Activated CD4-positive, alpha-beta T cell treated with anti-CD3 and anti-CD28 coated beads, Interleukin-2, amount 10 ng/mL, durations not matched to agents 24 days and 14 days (primary cell): ENCODE measurements at regions not wholly inside any gene's neighbourhood (a gene's known extent, or its start where the extent isn't known, plus 50 kb on each side); places are given as distances from the start of the nearest gene placed in this dataset.
A peak's percentile ranks its signal among the peaks of the same experiment; 100 is the strongest.
"Not testable (repeated sequence)": the region's sequence is repeated elsewhere in the genome, so short reads cannot be mapped to it uniquely, and the experiment has no call there.

Source experiments
- DNase-seq: peaks from one replicate; pipeline ENCODE4 v3.0.0; 2022
- H3K27ac Mint-ChIP-seq: one replicate; pipeline ENCODE4 v1.8.0; 2022; ENCODE audit warnings: mild to moderate bottlenecking, mixed read lengths
- H3K27me3 Mint-ChIP-seq: one replicate; pipeline ENCODE4 v1.8.0; 2022; ENCODE audit warnings: mixed read lengths
- H3K36me3 Mint-ChIP-seq: one replicate; pipeline ENCODE4 v1.8.0; 2022; ENCODE audit warnings: low read depth, mild to moderate bottlenecking, mixed read lengths
- H3K4me1 Mint-ChIP-seq: one replicate; pipeline ENCODE4 v1.8.0; 2021; ENCODE audit warnings: mixed read lengths
- H3K4me3 Mint-ChIP-seq: one replicate; pipeline ENCODE4 v1.8.0; 2022; ENCODE audit warnings: mild to moderate bottlenecking, moderate library complexity, mixed read lengths
- H3K9me3 Mint-ChIP-seq: one replicate; pipeline ENCODE4 v1.8.0; 2021; ENCODE audit warnings: mixed read lengths
- intact Hi-C: fragments of 100-400 bp; cut with micrococcal nuclease; formaldehyde crosslinking; loops from one replicate; pipeline ENCODE4 v1.15.1; 2023

GRCh38 chr5:71922584-71923106, 184.6 kb upstream of the MAP1B start:
- Mint-ChIP-seq H3K4me1 (no peaks in the 10 kb centered on the region), H3K27ac (no peak overlapping the region), H3K4me3 (no peak overlapping the region), H3K9me3 (no peaks in the 10 kb centered on the region), H3K36me3 (no peaks in the 10 kb centered on the region), H3K27me3 (peaks cover 6% of the 10 kb centered on the region)
- intact Hi-C loops: no loop called here
- peak; percentile 20 for DNase-seq

- Mint-ChIP-seq H3K36me3 (no peaks in the 10 kb centered on the region), H3K9me3 (no peaks in the 10 kb centered on the region), H3K27ac (no peak overlapping the region), H3K4me1 (no peaks in the 10 kb centered on the region), H3K27me3 (peaks cover 6% of the 10 kb centered on the region), H3K4me3 (no peak overlapping the region)
- DNase-seq: no peak
- intact Hi-C loops: no loop called here
Measured at GRCh38 chr5:71923755-71924154, 183.5 kb upstream of the MAP1B start.

- no peaks in the 10 kb centered on the region for H3K9me3 Mint-ChIP-seq
- H3K27me3 Mint-ChIP-seq: peaks cover 6% of the 10 kb centered on the region
- H3K4me1 Mint-ChIP-seq: no peaks in the 10 kb centered on the region
- intact Hi-C loops: no loop called here
- no peak for DNase-seq
- H3K36me3 Mint-ChIP-seq: no peaks in the 10 kb centered on the region
- no peak overlapping the region for H3K4me3 Mint-ChIP-seq
- no peak overlapping the region for H3K27ac Mint-ChIP-seq
Measured at GRCh38 chr5:71924325-71924724, 182.9 kb upstream of the MAP1B start.

DNA sequence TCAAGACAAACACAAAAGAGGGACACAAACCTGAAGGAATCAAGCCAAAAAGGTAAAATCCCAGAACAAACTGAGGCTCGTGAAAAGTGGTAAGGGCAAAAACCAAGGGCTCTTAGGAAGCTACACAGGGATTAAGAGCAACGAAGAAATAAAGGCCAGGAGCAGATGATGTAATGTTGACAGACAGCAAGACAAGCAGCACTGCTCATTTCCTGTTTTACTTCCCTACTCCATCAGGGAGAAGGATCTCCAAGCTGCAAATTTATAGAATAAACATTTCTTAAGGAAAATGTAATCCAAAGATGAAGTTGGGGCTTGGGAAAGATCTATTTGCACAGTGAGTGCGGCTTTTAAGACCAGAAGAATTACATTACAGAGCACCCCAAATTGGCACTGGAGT, 182.3 kb upstream of the MAP1B start:
- Mint-ChIP-seq H3K4me3 (no peak overlapping the region), H3K9me3 (no peaks in the 10 kb centered on the region), H3K4me1 (no peaks in the 10 kb centered on the region), H3K27me3 (peaks cover 11% of the 10 kb centered on the region), H3K36me3 (no peaks in the 10 kb centered on the region), H3K27ac (no peak overlapping the region)
- no peak for DNase-seq
- intact Hi-C loops: no loop called here

DNA sequence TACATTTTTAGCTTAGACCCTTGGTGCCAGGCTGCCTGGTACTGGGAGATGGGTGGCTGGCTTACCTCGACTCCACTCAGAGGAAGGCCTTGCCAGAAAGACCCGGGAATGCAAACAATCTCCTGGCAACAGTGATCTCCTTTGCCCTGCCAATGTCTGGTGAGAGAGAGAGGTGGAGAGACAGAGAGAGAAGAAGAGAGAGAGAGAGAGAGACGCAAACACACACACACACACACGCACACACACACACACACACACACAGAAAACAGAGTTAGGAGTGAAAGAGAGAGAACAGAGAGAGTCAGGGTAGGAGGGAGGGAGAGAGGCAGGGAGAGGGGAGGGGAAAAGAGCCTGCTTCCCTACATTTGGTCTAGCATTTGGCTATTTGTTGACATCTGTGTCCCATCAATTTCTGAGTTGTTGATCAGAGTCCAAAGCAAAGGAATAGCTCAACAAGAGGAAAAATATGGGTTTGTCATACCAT, 181.6 kb upstream of the MAP1B start:
- no peaks in the 10 kb centered on the region for H3K4me1 Mint-ChIP-seq
- H3K27me3 Mint-ChIP-seq: peaks cover 11% of the 10 kb centered on the region
- no peak overlapping the region for H3K4me3 Mint-ChIP-seq
- no peaks in the 10 kb centered on the region for H3K36me3 Mint-ChIP-seq
- H3K27ac Mint-ChIP-seq: no peak overlapping the region
- no peak for DNase-seq
- no peaks in the 10 kb centered on the region for H3K9me3 Mint-ChIP-seq
- intact Hi-C loops: no loop called here

GRCh38 chr5:71929003-71929402, 178.3 kb upstream of the MAP1B start:
- DNase-seq: no peak
- Mint-ChIP-seq H3K9me3 (no peaks in the 10 kb centered on the region), H3K36me3 (no peaks in the 10 kb centered on the region), H3K4me3 (no peak overlapping the region), H3K27me3 (peaks cover 10% of the 10 kb centered on the region), H3K27ac (no peak overlapping the region), H3K4me1 (no peaks in the 10 kb centered on the region)
- intact Hi-C loops: no loop called here

DNA sequence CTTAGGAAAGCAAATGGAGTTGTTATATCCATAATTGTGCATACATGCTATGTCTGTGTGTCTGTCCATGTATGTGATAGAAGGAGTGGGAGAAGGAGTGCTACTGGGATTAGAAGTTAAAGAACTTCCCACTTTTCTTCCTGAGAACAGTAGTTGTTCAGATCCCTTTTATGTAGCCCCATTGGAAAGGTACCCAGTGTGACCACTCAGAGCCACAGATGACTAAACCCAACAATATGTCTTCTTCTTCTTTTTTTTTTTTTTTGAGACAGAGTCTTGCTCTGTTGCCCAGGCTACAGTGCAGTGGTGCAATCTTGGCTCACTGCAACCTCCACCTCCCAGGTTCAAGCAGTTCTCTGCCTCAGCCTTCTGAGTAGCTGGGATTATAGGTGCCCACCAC, 176.7 kb upstream of the MAP1B start:
- DNase-seq, H3K27me3 Mint-ChIP-seq, intact Hi-C loops, H3K4me3 Mint-ChIP-seq, H3K36me3 Mint-ChIP-seq, H3K9me3 Mint-ChIP-seq, H3K27ac Mint-ChIP-seq, H3K4me1 Mint-ChIP-seq: not testable (repeated sequence)

DNA sequence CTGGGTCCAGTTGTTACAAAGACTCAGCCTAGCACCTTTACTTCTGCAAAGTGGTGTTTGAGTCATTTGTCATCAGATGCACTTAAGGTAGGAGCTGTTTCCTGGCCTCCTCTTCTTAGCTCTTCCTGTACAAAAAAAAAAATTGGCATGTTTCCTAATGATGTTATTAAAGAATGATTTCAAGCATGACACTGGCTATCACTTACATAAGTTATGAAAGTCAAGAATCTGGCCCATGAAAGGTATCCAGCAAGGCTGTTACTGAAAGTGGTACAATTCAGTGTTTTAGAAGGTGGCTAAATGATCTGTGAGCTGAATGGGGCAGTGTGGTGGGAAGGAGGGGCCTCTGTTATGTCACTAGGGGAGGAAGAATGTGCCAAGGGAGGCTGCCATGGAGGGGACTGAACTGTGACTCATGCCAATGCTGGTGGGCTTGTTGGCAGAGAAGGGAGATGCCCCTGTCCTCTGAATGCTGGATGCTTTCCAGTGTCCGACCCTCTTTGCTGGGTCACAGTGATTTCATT, 175.1 kb upstream of the MAP1B start:
- Mint-ChIP-seq H3K4me3 (no peak overlapping the region), H3K36me3 (no peaks in the 10 kb centered on the region)
- intact Hi-C loops: no loop called here

DNA sequence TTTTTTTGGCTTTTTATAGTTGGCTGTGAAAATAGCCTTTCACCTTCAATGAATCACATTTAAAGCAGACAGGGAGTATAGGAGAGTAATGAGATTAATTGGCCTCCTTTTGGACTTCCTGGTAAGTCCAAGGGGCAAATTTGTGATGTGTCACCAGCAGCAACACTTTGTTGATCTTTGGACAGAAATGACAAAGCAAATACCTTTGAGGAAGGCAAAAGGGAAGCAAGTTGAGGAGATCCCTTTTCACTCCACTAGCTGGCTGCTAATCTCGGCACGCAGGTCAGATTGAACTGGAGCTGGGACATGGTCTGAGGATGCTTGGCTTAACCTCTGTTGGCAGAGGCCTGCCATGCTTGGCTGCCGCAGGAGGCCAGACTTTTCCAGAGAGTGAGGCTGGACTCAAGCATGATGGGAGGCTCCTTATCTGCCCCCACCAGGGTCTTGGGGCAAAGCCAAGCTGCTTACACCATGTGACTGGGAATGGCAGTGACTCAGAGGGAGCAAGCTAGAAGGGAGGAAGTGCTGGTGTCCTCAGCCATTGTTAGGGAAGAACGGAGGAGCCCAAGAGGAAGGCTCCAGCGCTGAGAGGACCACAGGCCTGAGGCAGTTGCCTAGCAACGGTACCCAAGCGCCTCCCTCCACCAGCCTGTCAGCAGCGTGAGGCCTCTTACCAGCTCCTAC, 174.5 kb upstream of the MAP1B start:
- DNase-seq: no peak
- H3K4me3 Mint-ChIP-seq: no peak overlapping the region
- no peaks in the 10 kb centered on the region for H3K9me3 Mint-ChIP-seq
- no peak overlapping the region for H3K27ac Mint-ChIP-seq
- intact Hi-C loops: no loop called here
- H3K36me3 Mint-ChIP-seq: no peaks in the 10 kb centered on the region
- H3K4me1 Mint-ChIP-seq: no peaks in the 10 kb centered on the region
- H3K27me3 Mint-ChIP-seq: peaks cover 13% of the 10 kb centered on the region

More for the DNA sequence above, 175.1 kb upstream of the MAP1B start:
- H3K4me1 Mint-ChIP-seq: no peaks in the 10 kb centered on the region
- peaks cover 13% of the 10 kb centered on the region for H3K27me3 Mint-ChIP-seq
- no peak overlapping the region for H3K27ac Mint-ChIP-seq
- no peak for DNase-seq
- H3K9me3 Mint-ChIP-seq: no peaks in the 10 kb centered on the region

DNA sequence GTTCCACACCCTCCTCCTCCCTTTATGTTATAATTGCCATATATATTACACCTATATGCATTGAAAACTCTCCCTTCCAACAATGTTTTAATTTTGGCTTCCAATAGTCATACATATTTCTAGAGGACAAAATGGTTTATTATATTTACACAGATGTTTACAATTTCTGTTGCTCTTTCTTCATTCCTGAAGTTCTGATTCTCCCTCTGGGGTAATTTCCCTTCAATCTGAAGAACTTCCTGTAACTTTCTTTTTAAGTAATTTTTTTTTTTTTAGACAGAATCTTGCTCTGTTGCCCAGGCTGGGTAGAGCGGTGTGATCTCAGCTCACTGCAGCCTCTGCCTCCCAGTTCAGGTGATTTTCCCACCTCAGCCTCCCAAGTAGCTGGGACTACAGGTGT, 173.0 kb upstream of the MAP1B start:
- DNase-seq: no peak
- Mint-ChIP-seq H3K9me3 (no peaks in the 10 kb centered on the region), H3K4me1 (no peaks in the 10 kb centered on the region), H3K36me3 (no peaks in the 10 kb centered on the region), H3K27me3 (peaks cover 12% of the 10 kb centered on the region), H3K27ac (no peak overlapping the region), H3K4me3 (no peak overlapping the region)
- intact Hi-C loops: no loop called here

DNA sequence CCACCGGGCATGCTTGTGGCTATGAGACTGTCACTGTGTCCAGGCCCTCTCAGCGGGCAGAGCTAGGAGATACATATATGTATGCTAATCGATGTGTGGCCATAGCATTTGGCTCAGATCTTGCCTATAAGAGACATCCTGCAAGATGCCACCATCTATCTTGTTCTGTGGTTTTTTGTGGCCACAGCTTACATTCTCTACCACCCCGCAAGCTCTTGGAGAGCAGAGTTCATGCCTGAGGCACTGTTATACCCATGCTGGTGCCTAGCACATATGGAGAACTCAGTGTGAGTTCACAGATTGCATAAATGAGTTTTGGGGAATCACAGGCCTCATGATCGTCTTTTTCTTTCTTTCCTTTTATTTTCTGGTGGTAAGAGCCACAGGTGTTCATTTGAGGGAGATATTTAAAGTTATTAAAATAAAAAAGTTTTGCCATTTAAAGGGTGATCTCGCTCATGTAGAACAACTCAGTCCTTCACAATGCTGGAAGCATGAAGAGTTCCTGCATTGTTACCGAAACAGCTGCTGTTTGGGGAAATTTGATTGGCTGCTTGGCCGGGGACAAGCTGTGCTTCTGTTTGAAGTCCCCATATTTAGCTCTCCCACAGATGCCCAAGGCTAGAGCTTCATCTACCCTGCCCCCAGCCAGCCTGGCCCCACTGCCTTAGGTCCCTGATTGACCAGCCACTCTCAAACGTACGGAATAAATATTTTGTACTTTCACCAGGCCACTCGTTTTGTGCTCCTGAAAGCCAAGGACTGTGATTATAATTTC, 169.2 kb upstream of the MAP1B start:
- Mint-ChIP-seq H3K27ac (no peak overlapping the region), H3K36me3 (no peaks in the 10 kb centered on the region), H3K4me3 (no peak overlapping the region), H3K4me1 (no peaks in the 10 kb centered on the region), H3K9me3 (no peaks in the 10 kb centered on the region), H3K27me3 (peaks cover 3% of the 10 kb centered on the region)
- no peak for DNase-seq
- intact Hi-C loops: no loop called here

GRCh38 chr5:71938895-71939294, 168.4 kb upstream of the MAP1B start:
- H3K36me3 Mint-ChIP-seq: no peaks in the 10 kb centered on the region
- no peak for DNase-seq

GRCh38 chr5:71939452-71940230, 167.6 kb upstream of the MAP1B start:
- intact Hi-C loops: no loop called here
- Mint-ChIP-seq H3K27me3 (peaks cover 3% of the 10 kb centered on the region), H3K9me3 (no peaks in the 10 kb centered on the region), H3K4me3 (no peak overlapping the region), H3K36me3 (no peaks in the 10 kb centered on the region), H3K4me1 (no peaks in the 10 kb centered on the region), H3K27ac (no peak overlapping the region)
- DNase-seq: no peak

More at GRCh38 chr5:71938895-71939294, 168.4 kb upstream of the MAP1B start:
- no peak overlapping the region for H3K4me3 Mint-ChIP-seq
- no peaks in the 10 kb centered on the region for H3K9me3 Mint-ChIP-seq
- peaks cover 3% of the 10 kb centered on the region for H3K27me3 Mint-ChIP-seq
- no peaks in the 10 kb centered on the region for H3K4me1 Mint-ChIP-seq
- H3K27ac Mint-ChIP-seq: no peak overlapping the region
- intact Hi-C loops: no loop called here

- H3K36me3 Mint-ChIP-seq: no peaks in the 10 kb centered on the region
- H3K4me3 Mint-ChIP-seq: no peak overlapping the region
- intact Hi-C loops: no loop called here
- H3K9me3 Mint-ChIP-seq: no peaks in the 10 kb centered on the region
- no peak for DNase-seq
- H3K27ac Mint-ChIP-seq: no peak overlapping the region
- no peaks in the 10 kb centered on the region for H3K4me1 Mint-ChIP-seq
- H3K27me3 Mint-ChIP-seq: no peaks in the 10 kb centered on the region
Measured at GRCh38 chr5:71943874-71944273, 163.4 kb upstream of the MAP1B start.
